22Rv1 (cell line): ENCODE measurements at regions not wholly inside any gene's neighbourhood (a gene's known extent, or its start where the extent isn't known, plus 50 kb on each side); places are given as distances from the start of the nearest gene placed in this dataset.

Experiments used
- CTCF ChIP-seq: fragments of 450-650 bp; IDR thresholded peaks from 2 replicates; pipeline ENCODE4 v1.5.1; 2017; ENCODE audit warnings: mild to moderate bottlenecking
- ZFX ChIP-seq: fragments of 450-650 bp; IDR thresholded peaks from 2 replicates; pipeline ENCODE4 v1.6.1; 2017; ENCODE audit warnings: antibody characterized with exemption, borderline replicate concordance

- TF ChIP-seq CTCF: no peak
- TF ChIP-seq ZFX: no peak
These were observed 126.1 kb upstream of the NECTIN1 start for GRCh38 chr11:119855066-119855465.
